HepG2 (cell line): ENCODE measurements at regions not wholly inside any gene's neighbourhood (a gene's known extent, or its start where the extent isn't known, plus 50 kb on each side); places are given as distances from the start of the nearest gene placed in this dataset.

Experiments
- ATAC-seq: fragments of 200-7000 bp; cut with Tn5 transposase; 3 replicates; pipeline ENCODE4 v1.9.1; 2020; ENCODE audit warnings: mild to moderate bottlenecking, moderate library complexity
- BruUV-seq: library from RNA; stranded (reverse); fragments of 400-500 nt; replicated peaks from 2 replicates; lab custom pipeline; 2021; lab: Mats Ljungman, UMichigan
- CTCF ChIA-PET: fragments of 300-600 bp; formaldehyde crosslinking; extraction: SDS; loops from one replicate; lab custom pipeline; 2021; ENCODE audit warnings: low total read pairs, inconsistent platforms, low intra/inter-chr PET ratio; lab: Yijun Ruan, JAX
- POLR2A ChIA-PET: fragments of 350-600 bp; sonication (Branson Sonifier 250); formaldehyde crosslinking; loops from one replicate; lab custom pipeline; 2020; ENCODE audit warnings: antibody characterized with exemption, inconsistent platforms; lab: Yijun Ruan, JAX
- DNase-seq: peaks from one replicate; pipeline ENCODE4 v3.0.0-alpha.2; 2015; ENCODE audit warnings: low spot score
- FAIRE-seq: peaks from 3 replicates; lab custom pipeline; 2011; peaks lifted over from hg19 to GRCh38; lab: Jason Lieb, UNC
- H2AFZ ChIP-seq: one replicate; pipeline ENCODE4 v1.6.1; 2011; ENCODE audit warnings: low read length, inconsistent platforms
- H3K27ac ChIP-seq: fragments of 300-600 bp; 3 replicates; pipeline ENCODE4 v1.8.0; 2011; ENCODE audit warnings: mixed run types, mild to moderate bottlenecking, mixed read lengths, low read length, inconsistent platforms; ENCODE audit not compliant: insufficient read depth; ENCODE audit errors: extremely low read length
- H3K27me3 ChIP-seq, 2 experiments: fragments of 200-600 bp in 1 of 2; 2 replicates in 1 of 2; 3 replicates in 1 of 2; pipeline versions ENCODE4 v1.6.0 to v1.8.0; 2011; ENCODE audit warnings: low read length in 2 of 2, mild to moderate bottlenecking in 2 of 2, moderate library complexity in 2 of 2, inconsistent platforms in 1 of 2; ENCODE audit not compliant: insufficient read depth in 2 of 2, control insufficient read depth in 1 of 2
- H3K36me3 ChIP-seq, 2 experiments: fragments of 200-600 bp in 1 of 2; replicated peaks in 1 of 2; 2 replicates in 1 of 2; 3 replicates in 1 of 2; pipeline versions ENCODE4 v1.5.1 to v1.8.0; 2011; ENCODE audit warnings: low read length in 2 of 2, inconsistent platforms in 1 of 2; ENCODE audit not compliant: insufficient read depth in 2 of 2, control insufficient read depth in 1 of 2
- H3K4me1 ChIP-seq: 2 replicates; pipeline ENCODE4 v1.5.1; 2012; ENCODE audit warnings: low read length, inconsistent platforms; ENCODE audit not compliant: insufficient read depth
- H3K4me2 ChIP-seq: 2 replicates; pipeline ENCODE4 v1.6.0; 2011; ENCODE audit warnings: low read depth, low read length, inconsistent platforms
- H3K4me3 ChIP-seq, 3 experiments: fragments of 200-600 bp in 1 of 3; sonication (generic), shearing (Covaris generic) in 1 of 3; replicated peaks in 1 of 3; 2 replicates each; pipeline ENCODE4 v1.5.1; 2011 to 2016; ENCODE audit warnings: low read length in 3 of 3, inconsistent platforms in 2 of 3, low read depth in 2 of 3, mild to moderate bottlenecking in 2 of 3, control low read depth in 1 of 3, mixed read lengths in 1 of 3; ENCODE audit not compliant: insufficient read depth in 1 of 3
- H3K79me2 ChIP-seq: one replicate; pipeline ENCODE4 v1.6.1; 2011; ENCODE audit warnings: low read length, inconsistent platforms; ENCODE audit not compliant: insufficient read depth
- H3K9ac ChIP-seq: 2 replicates; pipeline ENCODE4 v1.6.0; 2011; ENCODE audit warnings: mild to moderate bottlenecking, low read depth, low read length, inconsistent platforms; ENCODE audit not compliant: insufficient read depth
- H3K9me3 ChIP-seq: 2 replicates; pipeline ENCODE4 v1.5.1; 2012; ENCODE audit warnings: mild to moderate bottlenecking, low read length
- H4K20me1 ChIP-seq: 2 replicates; pipeline ENCODE4 v1.6.0; 2011; ENCODE audit warnings: inconsistent platforms, mild to moderate bottlenecking, low read length, moderate library complexity; ENCODE audit not compliant: insufficient read depth
- CENPX ChIP-seq: sonication (generic); formaldehyde crosslinking; IDR thresholded peaks from 2 replicates; pipeline ENCODE4 v1.9.0; 2021; ENCODE audit warnings: mild to moderate bottlenecking, missing genetic modification reagents, moderate library complexity
- ERF ChIP-seq: IDR thresholded peaks from 2 replicates; pipeline ENCODE4 v1.6.1; 2018; ENCODE audit warnings: missing biosample characterization, missing genetic modification reagents
- HMGXB4 ChIP-seq, 2 experiments: sonication (generic) in 1 of 2; formaldehyde crosslinking in 1 of 2; IDR thresholded peaks; 2 replicates each; pipeline versions ENCODE4 v1.4.0 to v1.6.1; 2018 to 2020; ENCODE audit warnings: missing genetic modification reagents in 2 of 2, borderline replicate concordance in 1 of 2, low read depth in 1 of 2, mild to moderate bottlenecking in 1 of 2, missing biosample characterization in 1 of 2
- HNRNPK ChIP-seq: fragments of 200-400 bp; formaldehyde crosslinking; IDR thresholded peaks from 2 replicates; pipeline ENCODE4 v1.6.1; 2018; ENCODE audit warnings: low read length, low read depth, moderate library complexity, mild to moderate bottlenecking; ENCODE audit not compliant: poor library complexity, severe bottlenecking
- RFX1 ChIP-seq: fragments of 450-650 bp; IDR thresholded peaks from 2 replicates; pipeline ENCODE4 v1.6.1; 2017
- ZNF768 ChIP-seq: sonication (generic); formaldehyde crosslinking; IDR thresholded peaks from 2 replicates; pipeline ENCODE4 v1.4.0; 2020; ENCODE audit warnings: missing genetic modification reagents
- WGBS: methylation state at CpG from one replicate; pipeline ENCODE4 v1.1.6; 2017; ENCODE audit warnings: low lambda C conversion rate; 5-methylcytosine and 5-hydroxymethylcytosine counted together
- in situ Hi-C: cut with HindIII; loops from 2 replicates; pipeline ENCODE4 v1.10.0; 2017; ENCODE audit warnings: low pct_unique_long_range_greater_than_20kb; ENCODE audit not compliant: extremely low pct_ligation_motif_present
- intact Hi-C: fragments of 100-400 bp; cut with micrococcal nuclease; formaldehyde crosslinking; loops from one replicate; pipeline ENCODE4 v1.10.0; 2022; ENCODE audit not compliant: unreplicated experiment

GRCh38 chr20:37598100-37598543, 70.4 kb upstream of the BLCAP start:
- TF ChIP-seq HNRNPK (peak; percentile 70), HMGXB4 (CRISPR knock-in tag; IDR thresholded peaks at IDR 0.05; ENCODE audit: borderline replicate concordance in 1 of 2, low read depth in 1 of 2) (no peak), ZNF768 (0 out of 2 replicates have a peak, but pooled peaks have one; percentile 14)
- DNase-seq (no peak), ATAC-seq (peak; percentile 27; the same call in 1 of the 3 replicates), FAIRE-seq (no peak)
- POLR2A ChIA-PET: no interaction called here
- no peaks in the 10 kb centered on the region for H4K20me1 ChIP-seq
- in situ Hi-C loops (no loop called here), intact Hi-C loops (no loop called here)
- H3K9me3 ChIP-seq: no peaks in the 10 kb centered on the region
- CTCF ChIA-PET: no interaction called here
- BruUV-seq: no TSS peak
- no peak overlapping the region for H3K4me3 ChIP-seq
- no peak overlapping the region for H2AFZ ChIP-seq
- H3K36me3 ChIP-seq: no peaks in the 10 kb centered on the region
- H3K4me1 ChIP-seq: no peaks in the 10 kb centered on the region
- no peak overlapping the region for H3K27ac ChIP-seq
- no peaks in the 10 kb centered on the region for H3K79me2 ChIP-seq
- no peak overlapping the region for H3K4me2 ChIP-seq
- 3% methylated on average over 22 of the region's 24 CpGs for WGBS
- H3K27me3 ChIP-seq: peaks cover 2 to 43% of the 10 kb centered on the region in 2 experiments; a peak in 4 of 5 replicates
- H3K9ac ChIP-seq: no peak overlapping the region

GRCh38 chr20:37596890-37597536, 69.3 kb upstream of the BLCAP start:
- TF ChIP-seq RFX1: 0 out of 2 replicates have a peak, but pooled peaks have one; percentile 15
- TF ChIP-seq CENPX (CRISPR knock-in tag): no peak
- no peak for TF ChIP-seq ERF
- FAIRE-seq (no peak), DNase-seq (no peak), ATAC-seq (no peak)
- Histone ChIP-seq H3K9me3 (no peaks in the 10 kb centered on the region), H3K4me3 (no peak overlapping the region), H3K4me1 (no peaks in the 10 kb centered on the region), H3K9ac (no peak overlapping the region), H3K36me3 (no peaks in the 10 kb centered on the region), H2AFZ (no peak overlapping the region), H3K27ac (no peak overlapping the region), H3K27me3 (peaks cover 2 to 41% of the 10 kb centered on the region in 2 experiments; a peak in 4 of 5 replicates), H4K20me1 (no peaks in the 10 kb centered on the region), H3K4me2 (no peak overlapping the region), H3K79me2 (no peaks in the 10 kb centered on the region)
- intact Hi-C loops (no loop called here), in situ Hi-C loops (no loop called here)
- ChIA-PET POLR2A (no interaction called here), CTCF (no interaction called here)
- BruUV-seq: no TSS peak
- WGBS: 24% methylated on average over 9 of the region's 9 CpGs
